Suprapubic skin (tissue), 4 donors: ENCODE measurements at regions not wholly inside any gene's neighbourhood (a gene's known extent, or its start where the extent isn't known, plus 50 kb on each side); places are given as distances from the start of the nearest gene placed in this dataset.

Source experiments
- DNase-seq, 2 donors: peaks; one replicate each; pipeline ENCODE4 v3.0.0-alpha.2; 2019; ENCODE audit warnings: low spot score in 2 of 2
- H3K27ac ChIP-seq: fragments of 200-600 bp; sonication (generic); one replicate; pipeline ENCODE4 v1.5.1; 2019
- H3K27me3 ChIP-seq: fragments of 200-600 bp; sonication (generic); one replicate; pipeline ENCODE4 v1.5.1; 2019
- H3K36me3 ChIP-seq: fragments of 200-600 bp; sonication (generic); one replicate; pipeline ENCODE4 v1.5.1; 2019
- H3K4me1 ChIP-seq: fragments of 200-600 bp; sonication (generic); one replicate; pipeline ENCODE4 v1.5.1; 2019
- H3K4me3 ChIP-seq: fragments of 200-600 bp; sonication (generic); one replicate; pipeline ENCODE4 v1.5.1; 2019; ENCODE audit warnings: mild to moderate bottlenecking
- H3K9me3 ChIP-seq: fragments of 200-600 bp; sonication (generic); one replicate; pipeline ENCODE4 v1.5.1; 2019
- CTCF ChIP-seq, 2 donors: fragments of 200-600 bp in 1 of 2; fragments of 450-650 bp in 1 of 2; sonication (generic) in 1 of 2; IDR thresholded peaks; one replicate each; pipeline ENCODE4 v1.5.1; 2016 to 2019; ENCODE audit warnings: antibody characterized with exemption in 2 of 2, mild to moderate bottlenecking in 1 of 2, moderate library complexity in 1 of 2
- EP300 ChIP-seq: sonication (generic); formaldehyde crosslinking; IDR thresholded peaks from one replicate; pipeline ENCODE4 v1.6.1; 2017; ENCODE audit warnings: antibody characterized with exemption
- POLR2A ChIP-seq, 2 donors: fragments of 450-650 bp; IDR thresholded peaks; one replicate each; pipeline ENCODE4 v1.6.1; 2017; ENCODE audit warnings: antibody characterized with exemption in 2 of 2, mild to moderate bottlenecking in 2 of 2, moderate library complexity in 2 of 2
- POLR2AphosphoS5 ChIP-seq, 3 donors: sonication (generic); formaldehyde crosslinking; IDR thresholded peaks; one replicate each; pipeline ENCODE4 v1.6.1; 2017; ENCODE audit warnings: antibody characterized with exemption in 3 of 3
- WGBS: methylation state at CpG from one replicate; pipeline ENCODE4 v1.1.5; 2018; 5-methylcytosine and 5-hydroxymethylcytosine counted together

GRCh38 chr13:50586414-50587083, 256.9 kb downstream of the DLEU7 start:
- DNase-seq: no peak
- Histone ChIP-seq H3K9me3 (no peaks in the 10 kb centered on the region), H3K27me3 (no peaks in the 10 kb centered on the region), H3K27ac (no peak overlapping the region), H3K4me1 (no peaks in the 10 kb centered on the region), H3K4me3 (no peak overlapping the region), H3K36me3 (no peaks in the 10 kb centered on the region)
- TF ChIP-seq POLR2AphosphoS5 (IDR thresholded peaks at IDR 0.05) (no peak), CTCF (IDR thresholded peaks at IDR 0.05) (no peak), POLR2A (IDR thresholded peaks at IDR 0.05) (no peak), EP300 (no peak)
- 77% methylated on average over 8 of the region's 8 CpGs for WGBS

- DNase-seq: no peak
- no peaks in the 10 kb centered on the region for H3K36me3 ChIP-seq
- H3K9me3 ChIP-seq: no peaks in the 10 kb centered on the region
- no peaks in the 10 kb centered on the region for H3K4me1 ChIP-seq
- WGBS: 78% methylated on average over 4 of the region's 4 CpGs
- TF ChIP-seq POLR2AphosphoS5 (IDR thresholded peaks at IDR 0.05): no peak
- TF ChIP-seq CTCF (IDR thresholded peaks at IDR 0.05): no peak
- TF ChIP-seq EP300: no peak
- no peak for TF ChIP-seq POLR2A (IDR thresholded peaks at IDR 0.05)
- H3K27me3 ChIP-seq: no peaks in the 10 kb centered on the region
- no peak overlapping the region for H3K4me3 ChIP-seq
- no peak overlapping the region for H3K27ac ChIP-seq
Observed at GRCh38 chr13:50587115-50587514, 256.4 kb downstream of the DLEU7 start.

- H3K36me3 ChIP-seq: no peaks in the 10 kb centered on the region
- H3K27ac ChIP-seq: no peak overlapping the region
- H3K9me3 ChIP-seq: no peaks in the 10 kb centered on the region
- no peak overlapping the region for H3K4me3 ChIP-seq
- TF ChIP-seq POLR2A (IDR thresholded peaks at IDR 0.05): no peak
- no peak for TF ChIP-seq POLR2AphosphoS5 (IDR thresholded peaks at IDR 0.05)
- no peak for TF ChIP-seq CTCF (IDR thresholded peaks at IDR 0.05)
- TF ChIP-seq EP300: no peak
- no peaks in the 10 kb centered on the region for H3K4me1 ChIP-seq
- 90% methylated on average over 10 of the region's 11 CpGs for WGBS
- no peaks in the 10 kb centered on the region for H3K27me3 ChIP-seq
- no peak for DNase-seq
Observed at GRCh38 chr13:50587645-50588373, 255.7 kb downstream of the DLEU7 start.

GRCh38 chr13:50588491-50589130, 254.9 kb downstream of the DLEU7 start:
- no peak overlapping the region for H3K4me3 ChIP-seq
- no peaks in the 10 kb centered on the region for H3K27me3 ChIP-seq
- H3K27ac ChIP-seq: no peak overlapping the region
- no peaks in the 10 kb centered on the region for H3K4me1 ChIP-seq
- no peak for DNase-seq
- TF ChIP-seq EP300 (no peak), POLR2AphosphoS5 (IDR thresholded peaks at IDR 0.05) (no peak), POLR2A (IDR thresholded peaks at IDR 0.05) (no peak)
- WGBS: 79% methylated on average over 6 of the region's 6 CpGs
- H3K36me3 ChIP-seq: no peaks in the 10 kb centered on the region
- no peaks in the 10 kb centered on the region for H3K9me3 ChIP-seq

GRCh38 chr13:50589139-50589538, 254.4 kb downstream of the DLEU7 start:
- Histone ChIP-seq H3K4me1 (peaks cover 3% of the 10 kb centered on the region), H3K27me3 (no peaks in the 10 kb centered on the region), H3K36me3 (no peaks in the 10 kb centered on the region), H3K27ac (no peak overlapping the region), H3K4me3 (no peak overlapping the region), H3K9me3 (no peaks in the 10 kb centered on the region)
- TF ChIP-seq CTCF (IDR thresholded peaks at IDR 0.05) (no peak), POLR2AphosphoS5 (IDR thresholded peaks at IDR 0.05) (no peak), POLR2A (IDR thresholded peaks at IDR 0.05) (no peak)
- DNase-seq: no peak
